ENCODE measurements at regions not wholly inside any gene's neighbourhood (a gene's known extent, or its start where the extent isn't known, plus 50 kb on each side); places are given as distances from the start of the nearest gene placed in this dataset.

DNA sequence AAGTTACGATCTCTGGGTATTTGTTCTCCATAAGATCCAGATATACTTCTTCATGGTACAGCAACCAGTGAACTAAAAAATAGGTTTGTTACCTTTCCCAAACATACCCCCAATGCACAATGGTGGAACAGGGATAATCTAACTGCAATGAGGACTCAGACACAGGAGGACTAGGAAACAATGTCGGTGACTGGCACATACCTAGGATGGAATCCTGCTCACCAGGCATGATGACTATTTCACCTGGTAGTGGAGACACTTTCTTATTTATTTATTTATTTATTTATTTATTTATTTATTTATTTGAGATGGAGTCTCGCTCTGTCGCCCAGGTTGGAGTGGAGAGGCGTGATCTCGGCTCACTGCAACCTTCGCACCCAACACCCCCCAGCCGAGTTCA lies 159.9 kb upstream of the CCNH start:
- TF ChIP-seq POLR2A (IDR thresholded peaks at IDR 0.05; ENCODE audit: extremely low read depth, insufficient read length) (no peak), MYC (IDR thresholded peaks at IDR 0.05; ENCODE audit: low read depth, low read length) (no peak)
